UCSD-AML1 (cell line): ENCODE measurements at regions not wholly inside any gene's neighbourhood (a gene's known extent, or its start where the extent isn't known, plus 50 kb on each side); places are given as distances from the start of the nearest gene placed in this dataset.
"Not testable (repeated sequence)": the region's sequence is repeated elsewhere in the genome, so short reads cannot be mapped to it uniquely, and the experiment has no call there.

Source experiments
- DNase-seq: peaks from one replicate; lab custom pipeline; 2025; ENCODE audit not compliant: unreplicated experiment; lab: John Stamatoyannopoulos, UW

DNA sequence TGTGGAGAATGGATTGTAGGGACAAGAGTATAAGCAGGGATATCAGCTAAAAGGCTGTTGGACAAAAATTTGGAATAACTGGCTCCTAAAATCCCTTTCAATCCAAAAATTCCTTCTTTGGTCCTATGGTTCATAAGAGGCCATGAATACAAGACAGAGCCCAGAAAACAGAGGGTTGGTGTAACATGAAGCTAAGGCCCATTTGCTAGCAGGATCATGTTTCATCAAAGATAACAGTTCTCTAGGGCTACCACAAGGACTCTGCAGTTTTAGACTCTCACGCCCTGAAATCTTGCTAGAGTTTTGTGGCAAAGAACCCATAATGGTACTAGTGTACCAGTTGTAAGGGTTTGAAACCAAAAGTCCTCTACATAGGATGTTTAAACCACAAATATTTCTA is 327.8 kb upstream of the TBX18 start:
- no peak for DNase-seq

- DNase-seq: no peak
Measured at GRCh38 chr6:85089255-85089654, 324.9 kb upstream of the TBX18 start.

GRCh38 chr6:85085875-85086274 is 321.5 kb upstream of the TBX18 start:
- DNase-seq: no peak

GRCh38 chr6:85081102-85081501 is 316.7 kb upstream of the TBX18 start:
- DNase-seq: no peak

- DNase-seq: no peak
Measured at GRCh38 chr6:85079761-85080160, 315.4 kb upstream of the TBX18 start.

DNA sequence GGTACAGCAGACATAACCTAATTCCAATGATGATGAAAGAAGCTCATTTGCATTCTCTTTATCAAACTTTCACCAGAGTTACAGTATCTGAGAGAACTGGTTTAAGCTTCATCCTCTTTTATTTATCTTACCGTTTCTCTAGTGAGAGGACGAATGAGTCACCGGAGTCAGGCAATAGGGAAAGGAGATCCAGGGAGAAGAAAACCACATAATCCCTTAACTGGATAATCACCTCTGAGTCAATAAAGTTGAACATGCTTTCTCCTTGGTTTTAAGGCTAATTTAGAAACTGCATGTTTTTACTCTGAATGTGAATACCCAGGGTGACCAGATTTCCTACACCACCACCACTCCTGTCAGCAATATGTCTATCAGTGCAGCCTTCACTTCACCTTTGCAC is 313.7 kb upstream of the TBX18 start:
- DNase-seq: no peak

DNA sequence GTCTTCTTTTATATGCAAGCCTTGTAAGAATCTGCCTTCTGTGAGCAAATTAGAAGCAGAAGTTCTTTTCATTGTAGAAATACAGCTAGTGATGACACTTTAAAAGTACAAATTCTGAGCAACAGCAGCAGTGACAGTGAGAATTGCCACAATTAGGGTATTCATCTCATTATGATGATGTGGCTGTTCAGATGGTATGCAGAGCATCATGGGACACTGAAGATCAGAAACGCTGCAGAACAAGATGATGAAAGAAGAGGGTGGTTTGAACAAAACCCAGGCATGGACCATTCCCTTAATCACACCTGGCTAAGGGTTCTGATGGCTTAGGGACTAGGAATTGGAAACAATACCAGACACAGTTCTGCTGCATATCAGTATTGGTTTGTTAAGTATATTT is 312.7 kb upstream of the TBX18 start:
- no peak for DNase-seq

GRCh38 chr6:85071845-85072244 is 307.4 kb upstream of the TBX18 start:
- DNase-seq: not testable (repeated sequence)

DNA sequence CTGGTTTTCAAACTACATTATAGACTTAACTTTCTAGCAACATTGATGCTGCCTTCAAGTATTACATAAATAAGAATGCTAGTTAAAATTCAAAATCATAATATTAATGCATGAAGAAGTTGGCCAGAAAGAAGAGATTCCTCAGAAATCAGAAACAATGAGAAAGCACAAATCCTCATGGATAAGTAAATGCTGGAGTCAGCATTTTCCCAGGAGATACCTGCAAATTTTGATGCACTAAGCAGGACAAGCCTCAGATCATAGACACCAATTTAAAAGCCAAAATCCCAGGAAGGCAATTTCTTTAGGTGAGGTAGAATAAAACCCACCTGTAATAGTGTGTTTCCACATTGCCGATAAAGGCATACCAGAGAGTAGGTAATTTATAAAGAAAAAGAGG is 305.2 kb upstream of the TBX18 start:
- no peak for DNase-seq

DNA sequence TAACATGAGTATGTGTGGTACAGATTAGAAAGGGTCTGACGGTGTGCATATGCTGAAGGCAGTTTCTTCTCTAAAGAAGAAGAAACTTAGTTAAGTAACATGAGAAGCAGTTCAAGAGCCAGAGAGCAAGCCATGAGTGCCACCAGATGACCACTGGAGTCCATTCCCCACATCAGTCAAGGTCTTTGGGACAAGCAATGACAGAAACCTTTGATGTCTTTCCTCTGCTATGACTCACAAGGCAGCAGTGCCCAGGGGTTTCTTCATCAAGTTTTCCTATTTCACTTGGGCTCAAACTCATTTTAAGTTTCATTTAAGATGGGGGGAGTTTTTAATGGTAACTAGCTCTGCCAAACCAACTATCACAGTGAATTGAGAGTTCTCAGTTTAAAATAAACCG is 303.8 kb upstream of the TBX18 start:
- no peak for DNase-seq

- DNase-seq: no peak
Measured at GRCh38 chr6:85066266-85066665, 301.9 kb upstream of the TBX18 start.

GRCh38 chr6:85065831-85066230 is 301.4 kb upstream of the TBX18 start:
- DNase-seq: no peak

DNA sequence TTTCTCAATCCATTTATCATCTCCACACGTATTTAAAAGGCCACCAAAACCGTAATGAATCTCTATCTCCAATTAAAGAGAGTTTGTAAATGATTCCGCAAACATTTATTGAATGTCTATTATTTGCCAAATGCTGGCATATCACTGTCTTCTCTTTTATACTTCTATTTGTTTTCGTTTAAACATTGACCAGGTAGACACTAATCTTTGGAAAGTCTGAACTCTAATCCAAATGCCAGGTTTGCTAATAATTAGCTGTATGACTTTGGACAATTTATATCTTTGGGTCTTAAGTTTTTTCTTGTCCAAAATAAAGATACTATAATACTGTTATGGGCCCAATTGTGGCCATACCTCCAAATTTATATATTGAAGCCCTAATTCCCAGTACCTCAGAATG is 299.2 kb upstream of the TBX18 start:
- DNase-seq: no peak

- DNase-seq: no peak
Measured at GRCh38 chr6:85062884-85063283, 298.5 kb upstream of the TBX18 start.

GRCh38 chr6:85058806-85059205 is 294.4 kb upstream of the TBX18 start:
- DNase-seq: no peak

- no peak for DNase-seq
Measured at GRCh38 chr6:85050149-85050548, 285.8 kb upstream of the TBX18 start.

- DNase-seq: no peak
Measured at GRCh38 chr6:85049282-85049681, 284.9 kb upstream of the TBX18 start.

DNA sequence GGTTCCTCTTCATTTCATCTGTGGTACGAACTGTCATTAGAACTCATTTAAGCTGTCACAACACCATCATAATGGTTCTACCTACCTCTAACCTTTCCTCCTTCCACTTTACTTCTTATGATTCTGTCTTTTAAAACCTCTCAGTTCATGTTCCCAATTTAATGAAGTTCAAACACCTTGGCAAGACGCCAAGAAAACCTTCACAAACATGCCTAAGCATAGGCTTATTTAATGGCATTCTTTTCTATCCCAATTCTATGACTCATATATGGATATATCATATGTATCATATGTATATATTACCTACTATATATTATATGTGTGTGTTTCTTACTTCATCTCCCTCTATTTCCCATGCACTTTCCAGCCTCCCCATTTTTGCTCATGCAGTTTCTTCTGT is 283.4 kb upstream of the TBX18 start:
- no peak for DNase-seq

DNA sequence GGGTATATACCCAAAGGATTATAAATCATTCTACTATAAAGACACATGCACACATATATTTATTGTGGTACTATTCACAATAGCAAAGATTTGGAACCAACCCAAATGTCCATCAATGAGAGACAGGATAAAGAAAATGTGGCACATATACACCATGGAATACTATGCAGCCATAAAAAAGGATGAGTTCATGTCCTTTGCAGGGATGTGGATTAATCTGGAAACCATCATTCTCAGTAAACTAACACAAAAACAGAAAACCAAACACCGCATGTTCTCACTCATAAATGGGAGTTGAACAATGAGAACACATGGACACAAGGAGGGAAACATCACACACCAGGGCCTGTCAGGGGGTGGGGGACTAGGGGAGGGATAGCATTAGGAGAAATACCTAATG is 281.4 kb upstream of the TBX18 start:
- DNase-seq: not testable (repeated sequence)

- no peak for DNase-seq
Measured at GRCh38 chr6:85044361-85044760, 280.0 kb upstream of the TBX18 start.

GRCh38 chr6:85041376-85041775 is 277.0 kb upstream of the TBX18 start:
- DNase-seq: no peak

DNA sequence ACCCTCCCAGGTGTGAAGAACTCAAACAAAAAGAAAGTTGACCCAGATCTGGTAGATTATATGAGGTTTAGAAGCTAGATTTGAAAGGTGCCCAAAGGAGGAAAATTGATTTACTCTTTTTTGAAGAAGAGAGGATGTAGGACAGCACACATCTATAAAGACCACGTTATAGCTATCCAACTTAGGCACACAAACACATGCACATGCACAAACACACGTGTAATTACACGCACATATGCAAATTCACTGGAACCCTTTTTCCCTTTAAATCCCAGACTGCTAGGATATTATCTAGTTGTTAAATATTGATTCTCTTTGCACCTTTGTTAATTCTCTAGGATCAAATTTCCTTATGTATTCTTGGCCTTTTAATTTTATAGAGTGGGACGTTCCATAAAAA is 272.8 kb upstream of the TBX18 start:
- no peak for DNase-seq

DNA sequence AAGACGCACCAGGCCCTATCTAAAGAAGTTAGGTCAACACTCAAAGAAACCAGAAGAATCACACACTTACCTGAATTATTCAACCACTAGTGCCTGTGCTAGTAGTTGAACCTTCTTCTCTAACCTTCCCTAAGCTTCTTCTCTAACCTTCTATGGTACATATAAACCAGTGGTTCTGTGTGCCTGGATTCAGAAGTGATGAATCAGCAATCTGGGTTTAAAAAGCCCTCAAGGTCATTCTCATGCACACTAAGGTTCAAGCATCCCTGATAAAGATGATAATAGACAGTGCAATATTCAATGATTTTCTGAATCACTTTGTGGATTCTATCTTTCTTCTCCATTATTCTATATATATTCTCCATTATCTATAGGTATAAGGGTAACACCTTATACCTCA is 271.4 kb upstream of the TBX18 start:
- no peak for DNase-seq

GRCh38 chr6:85033547-85033946 is 269.1 kb upstream of the TBX18 start:
- DNase-seq: no peak
